Astrocyte (in vitro differentiated cells and primary cell): ENCODE measurements at regions not wholly inside any gene's neighbourhood (a gene's known extent, or its start where the extent isn't known, plus 50 kb on each side); places are given as distances from the start of the nearest gene placed in this dataset.

ENCODE experiments used
- DNase-seq: peaks from one replicate; pipeline ENCODE4 v3.0.0-alpha.2; 2010; ENCODE audit warnings: low read depth
- FAIRE-seq: peaks from 2 replicates; lab custom pipeline; 2011; peaks lifted over from hg19 to GRCh38; lab: Jason Lieb, UNC
- H2AFZ ChIP-seq: 2 replicates; pipeline ENCODE4 v1.6.0; 2012; ENCODE audit warnings: low read depth, low read length, inconsistent platforms
- H3K27ac ChIP-seq: 2 replicates; pipeline ENCODE4 v1.5.1; 2011; ENCODE audit warnings: low read depth, low read length, inconsistent platforms
- H3K27me3 ChIP-seq: 2 replicates; pipeline ENCODE4 v1.6.0; 2011; ENCODE audit warnings: low read length, inconsistent platforms; ENCODE audit not compliant: insufficient read depth
- H3K36me3 ChIP-seq: 2 replicates; pipeline ENCODE4 v1.5.1; 2011; ENCODE audit warnings: low read length, inconsistent platforms; ENCODE audit not compliant: insufficient read depth
- H3K4me1 ChIP-seq: 2 replicates; pipeline ENCODE4 v1.5.1; 2011; ENCODE audit warnings: low read length, inconsistent platforms; ENCODE audit not compliant: insufficient read depth
- H3K4me2 ChIP-seq: 2 replicates; pipeline ENCODE4 v1.6.0; 2012; ENCODE audit warnings: low read length, inconsistent platforms
- H3K4me3 ChIP-seq: 2 replicates; pipeline ENCODE4 v1.5.1; 2011; ENCODE audit warnings: low read depth, mild to moderate bottlenecking, low read length, inconsistent platforms; ENCODE audit not compliant: insufficient read depth
- H3K79me2 ChIP-seq: 2 replicates; pipeline ENCODE4 v1.6.0; 2012; ENCODE audit warnings: mild to moderate bottlenecking, low read length, inconsistent platforms; ENCODE audit not compliant: insufficient read depth
- H3K9ac ChIP-seq: 2 replicates; pipeline ENCODE4 v1.6.0; 2012; ENCODE audit warnings: mild to moderate bottlenecking, low read length, inconsistent platforms
- H3K9me3 ChIP-seq: 2 replicates; pipeline ENCODE4 v1.5.1; 2012; ENCODE audit warnings: low read depth, mild to moderate bottlenecking, low read length, inconsistent platforms; ENCODE audit not compliant: insufficient read depth
- H4K20me1 ChIP-seq: 2 replicates; pipeline ENCODE4 v1.6.0; 2012; ENCODE audit warnings: low read length, inconsistent platforms; ENCODE audit not compliant: insufficient read depth
- H3K27ac Mint-ChIP-seq: one replicate; pipeline ENCODE4 v1.8.0; 2021; ENCODE audit warnings: mild to moderate bottlenecking, mixed read lengths; ENCODE audit not compliant: unreplicated experiment
- H3K27me3 Mint-ChIP-seq: one replicate; pipeline ENCODE4 v1.8.0; 2021; ENCODE audit warnings: low read depth, mixed read lengths; ENCODE audit not compliant: unreplicated experiment
- H3K36me3 Mint-ChIP-seq: one replicate; pipeline ENCODE4 v1.8.0; 2021; ENCODE audit warnings: low read depth, mixed read lengths; ENCODE audit not compliant: unreplicated experiment
- H3K4me1 Mint-ChIP-seq: one replicate; pipeline ENCODE4 v1.8.0; 2021; ENCODE audit warnings: low read depth, mixed read lengths; ENCODE audit not compliant: unreplicated experiment
- H3K4me3 Mint-ChIP-seq: one replicate; pipeline ENCODE4 v1.8.0; 2021; ENCODE audit warnings: mild to moderate bottlenecking, moderate library complexity, mixed read lengths; ENCODE audit not compliant: unreplicated experiment
- H3K9me3 Mint-ChIP-seq: one replicate; pipeline ENCODE4 v1.8.0; 2021; ENCODE audit warnings: mild to moderate bottlenecking, mixed read lengths; ENCODE audit not compliant: unreplicated experiment
- CTCF ChIP-seq: IDR thresholded peaks from 2 replicates; pipeline ENCODE4 v1.5.1; 2011; ENCODE audit warnings: low read depth, mild to moderate bottlenecking, inconsistent platforms, low read length, moderate library complexity; ENCODE audit not compliant: insufficient read depth
- EZH2 ChIP-seq: IDR thresholded peaks from 2 replicates; pipeline ENCODE4 v1.6.1; 2012; ENCODE audit warnings: mild to moderate bottlenecking, low read length, inconsistent platforms; ENCODE audit not compliant: insufficient read depth

GRCh38 chr7:112596260-112596659 is 115.5 kb downstream of the LSMEM1 start:
- H3K9me3 ChIP-seq, result no peaks in the 10 kb centered on the region
- H3K4me3 Mint-ChIP-seq, result no peak overlapping the region
- FAIRE-seq (no peak), DNase-seq (peak; percentile 27)
- H3K36me3 ChIP-seq, result no peaks in the 10 kb centered on the region
- no peaks in the 10 kb centered on the region for H3K4me1 ChIP-seq
- H3K4me1 Mint-ChIP-seq, result no peaks in the 10 kb centered on the region
- no peak overlapping the region for H3K9ac ChIP-seq
- H4K20me1 ChIP-seq, result no peaks in the 10 kb centered on the region
- H3K9me3 Mint-ChIP-seq, result no peaks in the 10 kb centered on the region
- TF ChIP-seq CTCF, result no peak
- no peak for TF ChIP-seq EZH2
- no peak overlapping the region for H3K27ac ChIP-seq
- no peak overlapping the region for H3K4me3 ChIP-seq
- H3K79me2 ChIP-seq, result no peaks in the 10 kb centered on the region
- H3K36me3 Mint-ChIP-seq, result no peaks in the 10 kb centered on the region
- no peak overlapping the region for H2AFZ ChIP-seq
- H3K4me2 ChIP-seq, result no peak overlapping the region
- H3K27me3 ChIP-seq, result no peaks in the 10 kb centered on the region
- no peak overlapping the region for H3K27ac Mint-ChIP-seq
- no peaks in the 10 kb centered on the region for H3K27me3 Mint-ChIP-seq

GRCh38 chr7:112596981-112597380 is 116.2 kb downstream of the LSMEM1 start:
- no peak for TF ChIP-seq EZH2
- TF ChIP-seq CTCF, result no peak
- FAIRE-seq, result no peak
- Histone ChIP-seq H3K4me1 (no peaks in the 10 kb centered on the region), H3K27me3 (no peaks in the 10 kb centered on the region), H3K9ac (no peak overlapping the region), H2AFZ (no peak overlapping the region), H3K4me3 (no peak overlapping the region), H3K4me2 (no peak overlapping the region), H3K79me2 (no peaks in the 10 kb centered on the region), H3K9me3 (no peaks in the 10 kb centered on the region), H4K20me1 (no peaks in the 10 kb centered on the region), H3K36me3 (no peaks in the 10 kb centered on the region), H3K27ac (no peak overlapping the region)
- Mint-ChIP-seq H3K27me3 (no peaks in the 10 kb centered on the region), H3K9me3 (peaks cover 2% of the 10 kb centered on the region), H3K4me1 (no peaks in the 10 kb centered on the region), H3K27ac (no peak overlapping the region), H3K36me3 (no peaks in the 10 kb centered on the region), H3K4me3 (no peak overlapping the region)
- DNase-seq, result peak; percentile 6

DNA sequence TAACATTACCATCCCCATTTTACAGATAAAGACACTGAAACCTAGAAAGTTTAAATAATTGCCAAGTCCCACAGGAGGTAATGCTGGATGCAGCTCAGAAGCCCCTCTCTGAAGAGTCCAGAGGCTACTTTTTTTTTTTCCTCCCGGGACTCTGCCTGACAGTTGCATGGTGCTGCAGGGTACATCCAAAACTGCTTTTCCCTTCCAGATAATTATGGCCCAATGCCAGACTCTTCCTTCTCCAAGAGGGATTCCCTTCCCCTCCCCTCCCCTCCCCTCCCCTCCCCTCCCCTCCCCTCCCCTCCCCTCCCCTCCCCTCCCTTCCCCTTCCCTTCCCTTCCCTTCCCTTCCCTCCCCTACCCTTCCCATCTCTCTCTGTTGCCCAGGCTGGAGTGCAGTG is 122.9 kb downstream of the LSMEM1 start:
- Mint-ChIP-seq H3K4me1 (no peaks in the 10 kb centered on the region), H3K27ac (no peak overlapping the region), H3K27me3 (no peaks in the 10 kb centered on the region), H3K4me3 (no peak overlapping the region), H3K36me3 (no peaks in the 10 kb centered on the region), H3K9me3 (peaks cover 2% of the 10 kb centered on the region)
- no peaks in the 10 kb centered on the region for H3K79me2 ChIP-seq
- no peak overlapping the region for H3K27ac ChIP-seq
- no peak overlapping the region for H3K9ac ChIP-seq
- no peak overlapping the region for H2AFZ ChIP-seq
- DNase-seq (no peak), FAIRE-seq (no peak)
- TF ChIP-seq CTCF, result no peak
- TF ChIP-seq EZH2, result no peak
- no peaks in the 10 kb centered on the region for H3K27me3 ChIP-seq
- no peaks in the 10 kb centered on the region for H4K20me1 ChIP-seq
- H3K36me3 ChIP-seq, result no peaks in the 10 kb centered on the region
- H3K9me3 ChIP-seq, result no peaks in the 10 kb centered on the region
- H3K4me3 ChIP-seq, result no peak overlapping the region
- no peaks in the 10 kb centered on the region for H3K4me1 ChIP-seq
- H3K4me2 ChIP-seq, result no peak overlapping the region
